OCI-LY1 (cell line): ENCODE measurements at regions not wholly inside any gene's neighbourhood (a gene's known extent, or its start where the extent isn't known, plus 50 kb on each side); places are given as distances from the start of the nearest gene placed in this dataset.

Experiments
- H2AFZ ChIP-seq: fragments of 200-600 bp; sonication (generic), shearing (Covaris generic); 2 replicates; pipeline ENCODE4 v1.6.0; 2014; ENCODE audit warnings: antibody characterized with exemption, mild to moderate bottlenecking, low read length
- H3F3A ChIP-seq: fragments of 200-600 bp; sonication (generic), shearing (Covaris generic); 2 replicates; pipeline ENCODE4 v1.6.0; 2014; ENCODE audit warnings: mild to moderate bottlenecking, antibody characterized with exemption, low read length, moderate library complexity; ENCODE audit not compliant: insufficient read depth
- H3K27ac ChIP-seq: fragments of 200-600 bp; sonication (generic); 2 replicates; pipeline ENCODE4 v1.5.1; 2014; ENCODE audit warnings: low read length, mixed run types, mild to moderate bottlenecking, low read depth; ENCODE audit not compliant: poor library complexity, severe bottlenecking
- H3K27me3 ChIP-seq: fragments of 200-600 bp; sonication (generic); 2 replicates; pipeline ENCODE4 v1.6.0; 2014; ENCODE audit warnings: antibody characterized with exemption, mild to moderate bottlenecking, low read length, moderate library complexity; ENCODE audit not compliant: insufficient read depth
- H3K36me3 ChIP-seq: fragments of 200-600 bp; sonication (generic); 2 replicates; pipeline ENCODE4 v1.6.1; 2014; ENCODE audit warnings: mild to moderate bottlenecking, antibody characterized with exemption, low read length, moderate library complexity, mixed read lengths; ENCODE audit not compliant: insufficient read depth
- H3K4me1 ChIP-seq: fragments of 200-600 bp; sonication (generic); 2 replicates; pipeline ENCODE4 v1.5.1; 2014; ENCODE audit warnings: mild to moderate bottlenecking, low read length, moderate library complexity; ENCODE audit not compliant: insufficient read depth, severe bottlenecking
- H3K4me2 ChIP-seq: fragments of 200-600 bp; sonication (generic), shearing (Covaris generic); 2 replicates; pipeline ENCODE4 v1.6.1; 2014; ENCODE audit warnings: low read length
- H3K4me3 ChIP-seq: fragments of 200-600 bp; sonication (generic); 2 replicates; pipeline ENCODE4 v1.5.1; 2014; ENCODE audit warnings: low read length, low read depth, mild to moderate bottlenecking, mixed read lengths; ENCODE audit not compliant: poor library complexity, severe bottlenecking
- H3K79me2 ChIP-seq: fragments of 200-600 bp; shearing (Covaris generic); 2 replicates; pipeline ENCODE4 v1.6.1; 2016; ENCODE audit warnings: mixed run types, low read length, mixed read lengths; ENCODE audit not compliant: insufficient read depth
- H3K9ac ChIP-seq: fragments of 200-600 bp; sonication (generic), shearing (Covaris generic); 2 replicates; pipeline ENCODE4 v1.6.1; 2014; ENCODE audit warnings: mild to moderate bottlenecking, low read length, mixed read lengths
- H3K9me2 ChIP-seq: fragments of 200-600 bp; sonication (generic), shearing (Covaris generic); 2 replicates; pipeline ENCODE4 v1.6.1; 2014; ENCODE audit warnings: low read depth, mild to moderate bottlenecking, low read length, mixed read lengths
- H3K9me3 ChIP-seq: fragments of 200-600 bp; shearing (Covaris generic); 2 replicates; pipeline ENCODE4 v1.6.1; 2014; ENCODE audit warnings: low read length, mixed read lengths
- H4K20me1 ChIP-seq: fragments of 200-600 bp; sonication (generic), shearing (Covaris generic); 2 replicates; pipeline ENCODE4 v1.6.0; 2016; ENCODE audit warnings: mild to moderate bottlenecking, low read length; ENCODE audit not compliant: insufficient read depth
- EZH2 ChIP-seq: fragments of 200-600 bp; sonication (generic), shearing (Covaris generic); IDR thresholded peaks from 2 replicates; pipeline ENCODE4 v1.8.0; 2017; ENCODE audit warnings: borderline replicate concordance, mixed run types, mild to moderate bottlenecking, antibody characterized with exemption, low read length, moderate library complexity, mixed read lengths
- TF ChIP-seq, protein P1 (sequence below): fragments of 200-600 bp; sonication (generic), shearing (Covaris generic); IDR thresholded peaks from 2 replicates; pipeline ENCODE4 v1.5.1; 2017; ENCODE audit warnings: mild to moderate bottlenecking, antibody characterized with exemption, low read length, moderate library complexity, mixed read lengths

DNA sequence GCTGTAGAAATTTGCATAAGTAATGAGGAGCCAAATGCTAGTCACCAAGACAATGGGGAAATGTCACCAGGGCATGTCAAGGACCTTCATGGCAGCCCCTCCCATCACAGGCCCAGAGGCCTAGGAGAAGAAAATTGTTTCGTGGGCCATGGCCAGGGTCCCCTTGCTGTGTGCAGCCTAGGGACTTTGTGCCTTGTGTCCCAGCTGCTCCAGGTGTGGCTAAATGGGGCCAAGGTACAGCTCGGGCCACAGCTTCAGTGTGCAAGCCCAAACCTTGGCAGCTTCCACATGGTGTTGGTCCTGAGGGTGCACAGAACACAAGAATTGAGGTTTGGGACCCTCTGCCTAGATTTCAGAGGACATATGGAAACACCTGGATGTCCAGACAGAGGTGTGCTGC, 208.8 kb upstream of the TBC1D5 start:
- Histone ChIP-seq H3K27me3 (no peaks in the 10 kb centered on the region), H2AFZ (no peak overlapping the region), H3F3A (no peaks in the 10 kb centered on the region), H3K9me2 (no peaks in the 10 kb centered on the region), H3K4me1 (no peaks in the 10 kb centered on the region), H3K9ac (no peak overlapping the region), H3K4me3 (no peak overlapping the region), H3K36me3 (no peaks in the 10 kb centered on the region), H3K27ac (no peak overlapping the region), H3K9me3 (no peaks in the 10 kb centered on the region), H3K4me2 (no peak overlapping the region), H3K79me2 (no peaks in the 10 kb centered on the region), H4K20me1 (no peaks in the 10 kb centered on the region)
- no peak for TF ChIP-seq EZH2

DNA sequence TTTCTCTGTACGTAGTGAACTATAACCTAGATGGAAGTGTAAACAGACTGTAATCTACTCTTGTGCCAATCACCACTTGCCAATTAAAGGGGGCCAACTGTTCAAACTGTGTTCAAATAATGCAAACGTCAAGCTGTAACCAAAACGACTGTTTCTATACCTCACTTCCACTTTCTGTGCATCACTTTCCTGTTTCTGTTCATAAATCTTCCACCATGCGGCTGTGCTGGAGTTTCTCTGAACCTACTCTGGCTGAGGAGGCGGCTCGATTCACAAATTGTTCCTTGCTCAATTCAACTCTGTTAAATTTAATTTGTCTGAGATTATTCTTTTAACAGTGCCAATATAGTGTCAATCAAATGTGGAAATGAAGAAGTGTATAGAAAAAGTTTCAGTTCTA, 206.7 kb upstream of the TBC1D5 start:
- no peak overlapping the region for H3K27ac ChIP-seq
- H2AFZ ChIP-seq, result no peak overlapping the region
- H3K36me3 ChIP-seq, result no peaks in the 10 kb centered on the region
- no peaks in the 10 kb centered on the region for H3K79me2 ChIP-seq
- H3K4me1 ChIP-seq, result no peaks in the 10 kb centered on the region
- no peak for TF ChIP-seq EZH2
- TF ChIP-seq, protein P1, sequence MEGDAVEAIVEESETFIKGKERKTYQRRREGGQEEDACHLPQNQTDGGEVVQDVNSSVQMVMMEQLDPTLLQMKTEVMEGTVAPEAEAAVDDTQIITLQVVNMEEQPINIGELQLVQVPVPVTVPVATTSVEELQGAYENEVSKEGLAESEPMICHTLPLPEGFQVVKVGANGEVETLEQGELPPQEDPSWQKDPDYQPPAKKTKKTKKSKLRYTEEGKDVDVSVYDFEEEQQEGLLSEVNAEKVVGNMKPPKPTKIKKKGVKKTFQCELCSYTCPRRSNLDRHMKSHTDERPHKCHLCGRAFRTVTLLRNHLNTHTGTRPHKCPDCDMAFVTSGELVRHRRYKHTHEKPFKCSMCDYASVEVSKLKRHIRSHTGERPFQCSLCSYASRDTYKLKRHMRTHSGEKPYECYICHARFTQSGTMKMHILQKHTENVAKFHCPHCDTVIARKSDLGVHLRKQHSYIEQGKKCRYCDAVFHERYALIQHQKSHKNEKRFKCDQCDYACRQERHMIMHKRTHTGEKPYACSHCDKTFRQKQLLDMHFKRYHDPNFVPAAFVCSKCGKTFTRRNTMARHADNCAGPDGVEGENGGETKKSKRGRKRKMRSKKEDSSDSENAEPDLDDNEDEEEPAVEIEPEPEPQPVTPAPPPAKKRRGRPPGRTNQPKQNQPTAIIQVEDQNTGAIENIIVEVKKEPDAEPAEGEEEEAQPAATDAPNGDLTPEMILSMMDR, result no peak
- no peak overlapping the region for H3K4me2 ChIP-seq
- H3K9me3 ChIP-seq, result no peaks in the 10 kb centered on the region
- no peaks in the 10 kb centered on the region for H3K27me3 ChIP-seq
- no peaks in the 10 kb centered on the region for H4K20me1 ChIP-seq
- H3K9me2 ChIP-seq, result no peaks in the 10 kb centered on the region
- no peaks in the 10 kb centered on the region for H3F3A ChIP-seq
- no peak overlapping the region for H3K4me3 ChIP-seq
- H3K9ac ChIP-seq, result no peak overlapping the region

DNA sequence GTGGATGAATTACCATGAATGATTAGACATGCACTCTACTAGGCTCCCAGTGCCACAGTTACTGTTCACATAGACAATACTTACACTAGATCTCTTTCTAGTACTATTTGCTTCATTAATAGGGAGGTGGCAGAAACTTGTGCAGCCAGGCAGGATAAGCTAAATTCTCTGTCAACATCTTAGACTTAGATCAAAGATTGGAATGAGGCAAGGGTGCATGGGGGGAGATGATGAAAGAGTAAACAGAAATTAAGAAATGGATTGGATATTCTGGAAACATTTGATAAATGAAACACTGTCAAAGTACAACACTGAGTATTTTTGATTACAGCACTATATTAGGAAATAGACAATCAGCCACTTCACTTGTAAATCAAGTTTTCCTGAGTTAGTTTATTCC, 205.4 kb upstream of the TBC1D5 start:
- H3K4me1 ChIP-seq, result no peaks in the 10 kb centered on the region
- H4K20me1 ChIP-seq, result no peaks in the 10 kb centered on the region
- no peak overlapping the region for H3K4me3 ChIP-seq
- H3K79me2 ChIP-seq, result no peaks in the 10 kb centered on the region
- no peak overlapping the region for H3K4me2 ChIP-seq
- H3K9me3 ChIP-seq, result no peaks in the 10 kb centered on the region
- no peak overlapping the region for H2AFZ ChIP-seq
- no peaks in the 10 kb centered on the region for H3K27me3 ChIP-seq
- TF ChIP-seq EZH2, result no peak
- TF ChIP-seq, protein P1, result no peak
- no peaks in the 10 kb centered on the region for H3K9me2 ChIP-seq
- H3K27ac ChIP-seq, result no peak overlapping the region
- no peaks in the 10 kb centered on the region for H3K36me3 ChIP-seq
- no peaks in the 10 kb centered on the region for H3F3A ChIP-seq
- no peak overlapping the region for H3K9ac ChIP-seq

DNA sequence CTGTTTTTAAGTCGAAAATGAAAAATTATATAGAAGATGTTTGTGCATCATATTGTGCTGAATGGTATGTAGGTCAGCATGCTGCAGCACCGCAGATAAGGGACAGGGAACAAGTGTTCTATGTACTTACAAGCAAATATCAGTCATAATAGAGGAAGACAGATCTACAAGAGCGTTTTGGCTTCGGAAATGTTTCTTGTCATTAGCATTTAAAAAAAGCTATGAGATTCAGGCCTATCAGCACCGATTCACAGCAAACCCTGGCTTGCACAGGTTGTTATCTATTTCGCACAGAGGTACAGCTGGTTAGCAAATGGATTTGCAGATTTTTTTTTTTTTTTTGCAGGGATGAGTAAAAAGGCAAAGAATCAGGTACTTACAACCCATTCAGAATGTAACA, 204.2 kb upstream of the TBC1D5 start:
- no peak overlapping the region for H3K9ac ChIP-seq

More for the DNA sequence above, 204.2 kb upstream of the TBC1D5 start:
- Histone ChIP-seq H3K4me3 (no peak overlapping the region), H3K9me3 (no peaks in the 10 kb centered on the region), H3K79me2 (no peaks in the 10 kb centered on the region), H3K27me3 (no peaks in the 10 kb centered on the region), H3K36me3 (no peaks in the 10 kb centered on the region), H3K4me1 (no peaks in the 10 kb centered on the region), H3K27ac (no peak overlapping the region), H4K20me1 (no peaks in the 10 kb centered on the region), H2AFZ (no peak overlapping the region), H3F3A (no peaks in the 10 kb centered on the region), H3K9me2 (no peaks in the 10 kb centered on the region), H3K4me2 (no peak overlapping the region)
- TF ChIP-seq EZH2, result no peak
- TF ChIP-seq, protein P1, result no peak
